NCI-H69 (cell line): ENCODE measurements at regions not wholly inside any gene's neighbourhood (a gene's known extent, or its start where the extent isn't known, plus 50 kb on each side); places are given as distances from the start of the nearest gene placed in this dataset.
"Not testable (repeated sequence)": the region's sequence is repeated elsewhere in the genome, so short reads cannot be mapped to it uniquely, and the experiment has no call there.

Experiments used
- DNase-seq: peaks from one replicate; lab custom pipeline; 2025; lab: John Stamatoyannopoulos, UW

DNA sequence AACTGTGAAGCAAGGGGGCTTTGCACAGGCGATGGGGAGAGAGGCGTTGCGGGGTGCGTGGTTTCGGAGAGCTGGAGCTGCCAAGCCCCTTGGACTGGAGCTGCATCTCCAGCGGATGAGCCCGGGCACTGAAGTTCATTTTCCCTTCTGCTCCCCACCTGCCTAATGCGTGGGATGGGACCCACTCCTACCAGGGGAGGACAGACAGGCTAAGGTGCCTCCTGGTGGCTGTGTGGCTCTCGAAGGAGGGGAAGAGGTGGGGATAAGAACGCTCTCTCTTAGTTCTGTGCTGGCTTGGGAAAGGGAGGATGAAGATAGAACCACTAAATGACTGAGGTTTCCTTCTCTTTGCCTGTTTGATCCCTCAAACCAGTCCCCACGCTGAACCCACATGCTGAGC lies 177.6 kb upstream of the PITRM1 start:
- no peak for DNase-seq

DNA sequence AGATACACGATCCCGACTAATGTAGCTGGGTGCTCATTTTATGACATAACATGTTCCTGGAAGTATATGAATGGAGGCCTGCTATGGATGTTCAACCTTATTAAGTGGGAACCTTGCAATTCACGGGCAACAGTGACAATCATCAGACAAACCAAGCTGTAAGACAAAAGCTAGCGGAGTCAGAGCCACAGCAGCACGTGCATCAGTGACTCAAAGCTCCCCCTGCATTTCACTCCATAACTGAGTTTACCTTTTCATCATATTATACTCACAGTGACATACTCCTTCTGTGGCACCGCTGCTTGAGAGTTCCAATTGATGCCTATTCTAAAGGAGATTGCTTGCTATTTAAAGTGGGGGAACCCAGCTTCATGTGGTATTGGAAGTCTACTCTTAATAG lies 176.0 kb upstream of the PITRM1 start:
- DNase-seq, result no peak

DNA sequence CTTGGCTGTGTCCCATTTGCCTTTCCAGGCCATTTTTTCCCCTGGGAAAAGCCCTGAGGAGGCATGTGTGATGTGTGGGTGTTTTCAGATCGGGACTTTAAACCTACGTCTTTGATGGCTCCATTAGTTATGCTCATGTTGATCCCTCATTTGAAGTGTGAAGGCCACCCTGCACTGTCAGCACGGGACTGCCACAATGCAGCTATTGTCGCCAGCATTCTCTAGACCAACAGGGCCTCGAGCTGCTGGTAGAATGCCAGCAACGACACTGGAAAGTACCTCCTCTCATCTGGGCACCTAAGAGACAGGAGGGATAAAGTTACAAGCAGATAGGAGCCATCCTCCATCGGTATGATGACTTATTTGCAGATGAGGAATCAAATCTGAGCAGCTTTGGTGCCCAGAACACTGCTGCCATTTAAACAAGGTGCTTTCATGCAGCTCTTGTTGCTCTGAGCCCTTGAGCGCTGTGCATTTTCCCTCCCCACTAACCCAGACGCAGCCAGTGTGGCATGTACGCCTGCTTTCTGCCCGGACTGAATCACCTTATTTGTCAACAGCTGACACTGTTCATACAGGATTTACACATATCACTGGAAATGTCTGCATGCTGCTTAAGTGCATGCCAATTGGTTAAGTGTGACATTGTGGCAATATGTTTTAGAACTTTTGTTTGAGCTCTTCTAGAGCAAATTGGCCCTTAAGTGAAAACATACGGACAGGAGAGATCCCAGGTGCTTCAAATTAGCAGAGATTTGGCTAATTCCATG lies 175.0 kb upstream of the PITRM1 start:
- no peak for DNase-seq

DNA sequence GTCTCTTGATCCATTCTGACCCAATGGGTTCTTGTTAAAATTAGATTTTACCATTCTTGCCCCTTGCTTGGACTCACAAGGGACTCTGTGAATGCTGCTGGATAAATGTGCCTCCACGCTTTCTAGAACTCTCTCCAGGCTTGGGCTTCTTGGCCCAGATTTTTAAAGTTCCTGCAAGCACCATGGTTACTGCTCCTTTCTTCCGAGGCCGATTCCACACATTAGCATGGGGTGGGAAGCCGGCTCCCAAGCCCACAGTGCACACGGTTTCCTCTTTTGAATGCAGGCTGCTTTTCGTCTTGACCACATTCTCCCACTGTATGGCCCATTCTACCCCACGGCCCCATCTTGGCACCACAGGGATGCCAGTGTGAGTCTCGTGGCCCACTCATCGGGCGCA lies 174.3 kb upstream of the PITRM1 start:
- no peak for DNase-seq

DNA sequence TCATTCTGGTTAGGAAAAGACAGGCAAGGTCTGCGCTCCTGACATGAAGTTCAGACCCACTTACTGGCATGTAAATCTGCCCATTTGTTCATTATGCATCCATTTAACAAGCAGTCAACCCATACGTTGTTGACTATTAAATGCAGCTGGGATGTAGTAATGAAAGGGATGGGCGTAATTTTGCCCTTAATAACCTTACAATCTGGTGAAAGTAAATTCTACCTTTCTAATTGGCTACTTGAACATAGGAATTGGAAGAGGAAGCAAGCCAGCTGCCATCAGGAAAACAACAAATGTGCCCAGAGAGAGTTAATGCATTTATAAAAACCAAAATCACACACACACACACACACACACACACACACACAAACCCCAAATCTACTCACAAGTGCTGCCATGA lies 170.2 kb upstream of the PITRM1 start:
- peak; percentile 64 for DNase-seq

DNA sequence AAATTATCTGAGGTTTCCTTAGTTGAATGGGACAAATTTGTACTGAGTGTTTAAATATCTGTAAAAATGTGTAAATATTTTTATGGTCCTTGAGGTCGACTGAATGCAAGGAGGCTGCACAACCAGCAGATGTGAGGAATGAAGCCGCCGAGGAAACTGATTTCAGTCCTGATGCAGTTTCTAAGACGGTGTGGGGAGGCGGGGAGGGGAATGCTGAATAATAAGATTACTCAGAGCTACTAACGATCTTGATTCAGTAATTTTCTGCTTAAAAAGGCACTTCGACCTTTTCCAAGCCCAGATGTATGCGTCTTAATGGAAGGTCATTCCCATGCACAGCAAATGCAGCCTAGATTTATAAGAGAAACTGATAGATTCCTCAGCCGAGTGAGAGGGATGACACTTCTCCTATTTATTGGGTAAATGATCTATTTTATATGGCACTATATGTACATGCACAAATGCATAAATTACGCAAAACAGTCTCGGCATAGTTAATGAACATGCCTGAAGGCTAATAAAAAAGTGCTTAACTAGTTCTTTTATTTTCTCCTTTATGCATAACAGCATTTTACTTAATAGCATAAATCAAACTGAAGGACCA lies 167.6 kb upstream of the PITRM1 start:
- DNase-seq, result no peak

DNA sequence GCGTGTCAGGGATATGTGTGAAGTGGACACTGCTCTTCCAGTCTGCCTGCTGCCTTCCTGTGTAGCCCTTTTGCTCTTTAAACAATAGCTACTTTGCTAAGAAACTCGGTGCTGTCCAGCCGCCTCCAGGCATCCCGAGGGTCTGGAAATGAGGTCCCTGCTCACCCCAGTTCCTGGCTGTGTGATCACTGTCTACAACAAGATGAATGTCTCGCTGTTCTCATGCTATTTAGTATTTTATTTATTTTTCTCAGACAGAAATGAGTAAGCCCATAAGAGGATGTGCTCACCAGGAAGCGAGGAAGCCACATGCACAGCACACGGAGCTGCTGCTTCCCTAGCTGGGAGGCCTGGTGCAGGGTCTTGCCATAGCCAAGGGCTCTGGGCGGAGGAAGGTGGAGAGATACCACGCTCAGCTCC lies 167.0 kb upstream of the PITRM1 start:
- no peak for DNase-seq

DNA sequence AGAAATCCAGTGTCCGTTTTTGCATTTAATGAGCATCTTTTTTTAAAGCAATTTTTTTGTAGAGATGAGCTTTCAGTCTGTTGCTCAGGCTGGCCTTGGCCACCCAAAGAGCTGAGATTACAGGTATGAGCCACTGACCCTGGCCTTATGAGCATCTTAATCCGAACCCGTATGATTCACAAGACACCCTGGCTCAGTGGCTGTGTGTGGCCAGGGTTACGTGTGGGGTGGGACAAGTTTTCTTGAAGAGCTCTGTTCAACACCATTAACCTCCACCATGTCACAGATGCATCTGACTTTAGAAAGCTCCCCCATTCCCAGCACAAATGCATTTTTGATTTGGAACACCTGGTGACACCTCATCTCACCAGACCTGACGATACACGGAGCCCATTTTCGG lies 166.5 kb upstream of the PITRM1 start:
- DNase-seq, result no peak

DNA sequence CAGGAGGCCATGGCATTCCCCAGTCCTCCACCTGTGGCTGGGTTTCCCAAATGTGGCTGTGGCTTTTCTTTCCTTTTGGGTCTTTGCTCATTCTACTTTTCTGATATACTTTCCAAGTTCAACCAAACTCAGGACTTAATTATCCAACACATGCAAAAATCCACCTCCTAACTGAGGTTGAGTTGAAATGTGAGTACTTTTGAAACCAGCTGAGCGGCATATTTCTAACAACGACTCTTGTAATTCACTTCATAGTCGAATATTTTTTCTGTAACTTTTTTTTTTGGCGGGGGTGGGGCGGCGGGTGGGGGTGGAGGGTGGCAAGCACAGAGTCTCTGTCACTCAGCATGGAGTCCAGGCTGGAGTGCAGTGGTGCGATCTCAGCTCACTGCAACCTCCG lies 165.2 kb upstream of the PITRM1 start:
- DNase-seq, result no peak

DNA sequence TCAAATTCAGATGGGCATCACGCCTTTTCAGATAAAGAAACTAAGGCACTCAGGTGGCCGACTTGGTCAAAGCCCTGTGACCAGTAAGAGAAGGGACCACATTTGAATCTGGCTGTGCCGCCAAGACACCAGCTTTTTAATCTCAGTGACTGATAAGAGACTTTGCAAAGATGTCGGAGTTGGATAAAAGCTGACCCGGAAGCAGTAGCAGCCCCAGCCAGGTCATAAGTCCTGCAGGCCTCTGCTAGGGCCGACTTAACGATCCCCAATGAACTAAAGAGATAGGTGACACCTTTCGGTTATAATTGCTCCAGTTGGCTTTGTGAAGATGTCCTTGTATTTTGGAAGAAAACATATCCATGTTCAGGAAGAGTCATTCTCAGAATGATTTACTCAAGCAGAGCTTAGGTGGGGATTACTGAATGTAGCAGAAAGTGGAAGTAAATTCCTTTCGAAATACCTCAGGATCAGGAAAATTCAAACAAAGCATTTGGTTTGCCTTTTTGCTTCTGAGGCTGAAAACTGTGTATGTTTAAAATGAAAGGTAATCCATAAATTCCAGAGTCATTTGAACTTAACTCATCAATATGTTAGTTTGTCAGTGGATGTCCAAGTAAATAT lies 164.2 kb upstream of the PITRM1 start:
- DNase-seq, result no peak

DNA sequence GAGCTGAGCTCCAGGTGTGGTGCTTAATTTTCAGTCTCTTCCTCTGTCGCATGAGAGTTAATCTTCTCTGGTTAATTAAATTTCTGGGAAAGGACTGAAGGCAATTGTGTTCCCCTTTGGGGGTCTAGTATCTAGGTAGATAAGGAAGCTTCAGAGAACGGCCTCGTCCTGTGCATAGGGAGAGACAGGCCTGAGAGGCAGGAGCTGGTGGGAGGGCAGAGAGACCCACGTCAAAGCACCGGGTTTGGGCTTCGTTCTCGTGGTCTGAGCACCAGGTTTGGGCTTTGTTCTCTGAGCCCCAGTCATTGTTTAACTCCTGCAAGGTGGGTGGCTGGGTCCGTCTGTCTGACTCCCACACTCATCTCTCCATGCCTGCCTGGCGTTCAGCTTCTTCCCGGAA lies 160.8 kb upstream of the PITRM1 start:
- DNase-seq, result no peak

DNA sequence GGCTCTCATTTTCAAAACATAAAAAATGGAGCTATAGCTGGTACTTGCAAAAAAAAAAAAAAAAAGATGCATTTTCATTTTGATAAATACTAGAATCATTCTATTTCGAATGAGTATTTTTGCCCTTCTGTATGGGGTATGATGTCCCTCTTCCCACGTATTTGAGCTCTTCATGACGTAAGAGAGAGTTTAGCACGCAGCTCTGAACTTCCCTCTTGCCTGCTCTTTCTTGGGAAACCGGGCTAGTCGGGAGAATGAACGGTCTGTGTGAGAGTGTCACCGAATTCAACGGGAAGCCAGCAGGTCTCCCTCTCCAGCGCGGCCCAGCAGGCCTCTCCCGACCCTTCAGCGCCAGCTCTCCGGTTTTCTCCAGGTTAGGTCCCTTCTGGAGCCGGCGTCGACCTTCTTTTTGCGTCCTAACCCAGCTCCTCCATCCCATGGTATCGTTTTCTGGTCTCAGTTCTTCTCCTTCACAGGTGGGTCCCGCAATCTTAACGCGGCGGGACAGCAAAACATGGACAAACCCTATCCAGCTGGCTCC lies 159.2 kb upstream of the PITRM1 start:
- DNase-seq, result no peak

DNA sequence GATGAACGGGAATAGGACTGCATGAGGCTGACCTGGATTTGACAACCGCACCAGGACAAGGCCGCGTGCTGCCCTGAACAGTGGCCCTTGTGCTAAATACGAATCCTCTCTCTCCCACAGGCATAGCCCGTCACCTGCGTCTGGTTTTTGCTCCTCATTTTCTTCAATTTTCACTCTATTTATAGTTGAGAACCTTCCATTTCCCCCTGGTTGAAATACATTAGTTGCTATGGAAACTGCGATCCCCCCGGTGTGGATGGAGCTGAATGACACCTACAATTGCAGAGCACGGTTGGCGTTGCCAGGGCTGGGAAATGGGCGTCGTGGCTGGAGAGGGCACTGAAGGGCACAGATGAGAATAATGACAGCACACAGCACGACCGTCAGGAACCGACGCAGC lies 158.6 kb upstream of the PITRM1 start:
- no peak for DNase-seq

DNA sequence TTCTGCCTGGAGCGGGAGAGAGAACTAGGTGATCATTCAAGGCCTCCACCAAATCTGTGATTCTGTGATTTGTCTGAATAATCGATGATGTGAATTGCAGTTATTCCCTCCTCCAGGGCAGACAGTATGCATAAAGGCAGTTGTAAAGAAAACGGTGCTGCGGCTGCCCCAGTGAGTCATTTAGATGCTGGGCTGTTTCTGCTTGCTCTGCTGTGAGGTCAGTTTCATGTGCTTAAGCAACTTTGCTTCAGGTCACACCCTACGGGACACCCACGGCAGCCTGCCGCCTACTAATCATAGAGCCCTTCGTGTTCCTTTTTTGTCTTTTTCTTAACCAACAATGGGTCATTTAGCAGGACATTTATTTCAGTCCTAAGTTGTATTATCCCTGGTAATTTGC lies 158.1 kb upstream of the PITRM1 start:
- DNase-seq, result no peak

DNA sequence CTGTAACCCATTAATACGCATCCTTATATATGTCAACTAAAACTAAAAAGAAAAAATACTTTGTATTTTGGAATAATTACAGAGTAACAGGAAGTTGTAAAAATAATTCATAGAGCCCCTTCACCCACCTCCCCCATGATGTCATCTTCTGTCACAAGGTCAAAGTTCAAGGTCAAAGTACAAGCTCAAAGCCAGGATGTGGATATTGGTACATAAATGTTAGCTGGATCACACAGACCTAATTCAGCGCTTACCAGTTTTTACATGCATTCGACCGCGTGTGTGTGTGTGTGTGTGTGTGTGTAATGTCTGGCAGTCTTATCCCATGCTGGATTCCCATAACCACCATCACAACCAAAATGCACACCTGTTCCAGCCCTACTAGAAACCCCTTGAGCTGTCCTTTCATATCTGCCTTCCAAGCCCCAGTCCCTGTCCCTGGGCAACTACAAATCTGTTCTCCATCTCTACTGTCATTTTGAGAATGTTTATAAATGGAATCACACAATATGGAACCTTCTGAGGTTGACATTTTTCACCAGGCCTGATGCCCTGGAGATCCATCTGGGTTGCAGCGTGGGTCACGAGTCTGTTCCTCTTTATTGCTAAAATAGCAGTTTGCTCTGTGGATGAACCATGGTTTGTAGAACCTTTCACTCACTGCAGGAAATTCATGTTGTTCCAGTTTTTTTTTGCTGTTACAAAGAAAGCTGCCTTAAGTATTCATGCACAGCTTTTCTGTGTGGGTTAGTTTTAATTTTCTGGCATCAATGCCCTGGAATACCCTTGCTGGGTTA lies 153.6 kb upstream of the PITRM1 start:
- DNase-seq, result no peak

DNA sequence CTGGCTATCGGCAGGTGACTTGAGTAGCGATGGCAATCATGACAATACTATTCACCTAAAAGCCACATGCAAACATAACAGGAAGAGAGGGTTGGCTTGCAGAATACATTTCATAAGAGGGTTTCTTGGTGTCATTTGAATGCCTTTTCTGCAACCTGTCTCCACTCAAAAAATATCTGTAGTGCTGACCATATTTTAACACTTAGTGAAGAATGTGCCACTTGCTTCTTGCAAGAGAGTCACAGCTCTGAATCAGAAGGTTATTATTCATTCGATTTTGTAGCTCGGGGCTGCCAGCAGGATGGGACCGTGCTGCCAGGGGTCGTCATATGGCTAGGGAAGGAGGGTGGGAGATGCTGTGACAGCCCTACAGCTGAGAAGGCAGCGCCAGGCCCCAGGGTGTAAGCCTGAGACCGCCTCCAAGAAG lies 152.0 kb upstream of the PITRM1 start:
- DNase-seq, result no peak

DNA sequence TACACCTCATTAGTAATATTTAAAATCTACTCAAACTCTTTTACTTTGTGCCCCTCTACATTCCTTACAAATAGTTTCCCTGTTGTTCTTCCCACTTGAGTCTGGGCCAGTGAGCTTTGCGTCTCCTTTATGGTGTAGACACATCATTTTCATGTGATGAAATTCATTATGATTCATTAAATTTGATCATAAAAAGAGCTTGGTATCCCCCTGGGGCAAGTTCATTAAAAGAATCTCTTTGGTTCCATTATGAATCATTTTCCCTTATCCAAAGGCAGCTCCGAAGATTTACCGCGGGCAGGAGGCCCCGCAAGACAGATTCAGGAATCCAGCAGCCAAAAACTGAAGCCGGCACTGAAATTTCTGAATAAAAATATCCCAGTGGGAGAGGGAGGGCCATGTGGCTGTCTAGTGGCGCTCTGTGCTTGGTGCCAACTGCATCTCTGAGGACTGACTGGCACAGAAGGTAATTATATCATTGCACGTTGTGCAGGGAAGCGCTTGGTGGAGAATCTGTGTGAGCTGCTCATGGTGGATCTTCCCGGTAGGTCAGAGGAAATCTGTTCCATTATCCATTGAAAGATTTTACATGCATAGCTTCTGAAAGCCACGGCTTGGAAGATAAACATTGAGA lies 151.4 kb upstream of the PITRM1 start:
- DNase-seq, result peak; percentile 19

DNA sequence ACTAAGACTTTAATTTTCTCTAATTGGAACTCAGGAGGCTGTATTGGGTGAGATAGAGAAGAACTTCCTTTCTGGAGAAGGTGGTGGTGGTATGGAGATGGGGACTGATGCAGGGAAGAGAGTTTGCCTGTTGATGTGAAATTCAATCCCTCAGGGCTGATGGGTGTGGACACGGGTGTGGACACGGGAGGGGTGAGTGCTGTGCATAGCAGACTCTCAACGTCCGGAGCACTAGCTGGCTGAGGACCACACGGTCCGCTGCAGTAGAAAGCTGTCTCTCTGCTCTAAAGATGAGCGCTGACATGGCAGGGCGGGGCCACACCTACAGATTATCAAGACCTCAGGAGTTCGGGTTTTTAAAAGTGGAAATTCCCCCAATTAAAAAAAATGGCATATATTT lies 148.5 kb upstream of the PITRM1 start:
- DNase-seq, result no peak

DNA sequence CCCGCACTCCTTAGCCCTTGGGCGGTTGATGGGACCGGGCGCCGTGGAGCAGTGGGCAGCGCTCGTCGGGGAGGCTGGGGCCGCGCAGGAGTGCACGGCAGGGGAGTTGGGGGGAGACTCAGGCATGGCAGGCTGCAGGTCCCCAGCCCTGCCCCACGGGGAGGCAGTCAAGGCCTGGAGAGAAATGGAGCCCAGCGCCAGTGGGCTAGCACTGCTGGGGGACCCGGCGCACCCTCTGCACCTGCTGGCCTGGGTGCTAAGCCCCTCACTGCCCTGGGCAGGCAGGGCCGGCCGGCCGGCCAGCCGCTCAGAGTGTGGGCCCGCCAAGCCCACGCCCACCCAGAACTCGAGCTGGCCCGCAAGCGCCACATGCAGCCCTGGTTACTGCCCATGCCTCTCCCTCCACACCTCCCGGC lies 147.2 kb upstream of the PITRM1 start:
- DNase-seq, result no peak

DNA sequence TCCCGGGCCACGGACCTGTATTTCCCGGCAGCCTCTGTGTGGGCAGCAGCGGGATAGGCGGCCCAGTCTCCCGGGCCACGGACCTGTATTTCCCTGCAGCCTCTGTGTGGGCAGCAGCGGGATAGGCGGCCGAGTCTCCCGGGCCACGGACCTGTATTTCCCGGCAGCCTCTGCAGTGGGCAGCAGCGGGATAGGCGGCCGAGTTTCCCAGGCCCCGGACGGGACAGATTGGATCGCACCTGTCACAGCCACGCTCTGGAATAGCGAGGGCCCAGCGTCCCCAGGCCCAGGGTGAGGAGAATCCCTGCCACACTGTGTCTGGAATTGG lies 145.9 kb upstream of the PITRM1 start:
- not testable (repeated sequence) for DNase-seq

DNA sequence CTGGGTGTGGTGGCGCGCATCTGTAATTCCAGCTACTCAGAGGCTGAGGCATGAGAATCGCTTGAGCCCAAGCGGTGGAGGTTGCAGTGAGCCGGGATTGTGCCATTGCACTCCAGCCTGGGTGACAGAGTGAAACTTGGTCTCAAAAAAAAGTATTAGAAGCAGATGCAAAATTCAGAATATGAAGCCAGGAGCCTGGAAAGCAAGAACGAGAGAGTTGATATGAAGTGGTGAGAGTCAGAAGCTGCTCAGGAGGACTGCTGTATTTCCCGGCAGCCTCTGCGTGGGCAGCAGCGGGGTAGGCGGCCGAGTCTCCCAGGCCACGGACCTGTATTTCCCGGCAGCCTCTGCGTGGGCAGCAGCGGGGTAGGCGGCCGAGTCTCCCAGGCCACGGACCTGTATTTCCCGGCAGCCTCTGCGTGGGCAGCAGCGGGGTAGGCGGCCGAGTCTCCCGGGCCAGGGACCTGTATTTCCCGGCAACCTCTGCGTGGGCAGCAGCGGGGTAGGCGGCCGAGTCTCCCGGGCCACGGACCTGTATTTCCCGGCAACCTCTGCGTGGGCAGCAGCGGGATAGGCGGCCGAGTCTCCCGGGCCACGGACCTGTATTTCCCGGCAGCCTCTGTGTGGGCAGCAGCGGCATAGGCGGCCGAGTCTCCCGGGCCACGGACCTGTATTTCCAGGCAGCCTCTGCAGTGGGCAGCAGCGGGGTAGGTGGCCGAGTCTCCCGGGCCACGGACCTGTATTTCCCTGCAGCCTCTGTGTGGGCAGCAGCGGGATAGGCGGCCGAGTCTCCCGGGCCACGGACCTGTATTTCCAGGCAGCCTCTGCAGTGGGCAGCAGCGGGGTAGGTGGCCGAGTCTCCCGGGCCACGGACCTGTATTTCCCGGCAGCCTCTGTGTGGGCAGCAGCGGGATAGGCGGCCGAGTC lies 145.2 kb upstream of the PITRM1 start:
- not testable (repeated sequence) for DNase-seq
